AG04450 (cell line): ENCODE measurements at regions not wholly inside any gene's neighbourhood (a gene's known extent, or its start where the extent isn't known, plus 50 kb on each side); places are given as distances from the start of the nearest gene placed in this dataset.
"Not testable (repeated sequence)": the region's sequence is repeated elsewhere in the genome, so short reads cannot be mapped to it uniquely, and the experiment has no call there.

Source experiments
- CTCF ChIA-PET: fragments of 300-600, 350-600 bp; formaldehyde crosslinking; extraction: SDS; loops from one replicate; lab custom pipeline; 2022; ENCODE audit warnings: antibody characterized with exemption, inconsistent platforms; lab: Charles Lee
- POLR2A ChIA-PET: fragments of 350-600 bp; formaldehyde crosslinking; extraction: SDS; loops from one replicate; lab custom pipeline; 2021; ENCODE audit warnings: antibody characterized with exemption, inconsistent platforms; lab: Yijun Ruan, JAX
- DNase-seq: peaks from one replicate; pipeline ENCODE4 v3.0.0-alpha.2; 2011; ENCODE audit warnings: low read depth, low spot score
- H3K27ac ChIP-seq: one replicate; pipeline ENCODE4 v1.5.1; 2012; ENCODE audit warnings: low read depth, low read length, control low read depth
- H3K27me3 ChIP-seq: one replicate; pipeline ENCODE4 v1.6.0; 2012; ENCODE audit warnings: low read length; ENCODE audit not compliant: control insufficient read depth, insufficient read depth
- H3K4me3 ChIP-seq: 2 replicates; pipeline ENCODE4 v1.5.1; 2011; ENCODE audit warnings: mild to moderate bottlenecking, low read depth, low read length, control low read depth
- H3K9me3 ChIP-seq: 2 replicates; pipeline ENCODE4 v1.5.1; 2012; ENCODE audit warnings: low read length; ENCODE audit not compliant: control insufficient read depth, insufficient read depth
- TF ChIP-seq, protein P1 (sequence below): IDR thresholded peaks from 2 replicates; pipeline ENCODE4 v1.5.1; 2011; ENCODE audit warnings: low read depth, low read length, control low read depth, inconsistent platforms

DNA sequence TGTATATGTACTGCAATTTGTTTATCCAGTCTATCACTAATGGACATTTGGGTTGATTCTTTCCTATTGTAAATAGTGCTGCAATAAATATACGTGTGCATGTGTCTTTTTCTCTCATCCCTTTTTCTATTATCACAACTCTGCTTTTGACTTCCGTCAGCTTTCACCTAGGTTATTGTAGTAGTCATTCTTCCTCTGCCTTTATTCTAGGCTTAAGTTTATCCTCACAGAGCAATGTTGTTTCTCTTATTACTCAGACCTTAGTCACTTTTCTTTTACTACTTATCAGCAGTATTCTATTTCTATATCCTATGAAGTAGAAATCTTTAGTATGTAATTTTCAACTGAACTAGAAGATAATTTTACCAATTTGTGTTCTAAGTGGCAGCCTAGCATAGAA is 175.3 kb upstream of the SEMA3E start:
- ChIA-PET CTCF (no interaction called here), POLR2A (no interaction called here)
- DNase-seq = no peak

DNA sequence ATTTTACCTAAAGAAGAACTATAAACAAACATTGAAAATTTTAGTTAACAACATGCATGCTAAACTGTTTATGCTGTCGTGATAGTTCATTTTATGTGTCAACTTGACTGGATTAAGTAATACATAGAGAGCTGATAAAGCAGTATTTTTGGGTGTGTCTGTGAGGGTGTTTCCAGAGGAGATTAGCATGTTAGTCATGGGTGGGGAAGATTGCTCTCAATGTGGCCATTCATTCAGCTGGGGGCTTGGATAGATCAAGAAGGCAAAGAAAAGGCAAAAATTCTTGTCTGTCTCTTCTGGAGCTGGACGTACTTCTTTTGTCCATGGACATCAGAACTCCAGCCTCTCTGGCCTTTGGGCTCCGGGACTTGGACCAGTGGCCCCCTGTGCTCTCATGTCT is 172.9 kb upstream of the SEMA3E start:
- TF ChIP-seq, protein P1, sequence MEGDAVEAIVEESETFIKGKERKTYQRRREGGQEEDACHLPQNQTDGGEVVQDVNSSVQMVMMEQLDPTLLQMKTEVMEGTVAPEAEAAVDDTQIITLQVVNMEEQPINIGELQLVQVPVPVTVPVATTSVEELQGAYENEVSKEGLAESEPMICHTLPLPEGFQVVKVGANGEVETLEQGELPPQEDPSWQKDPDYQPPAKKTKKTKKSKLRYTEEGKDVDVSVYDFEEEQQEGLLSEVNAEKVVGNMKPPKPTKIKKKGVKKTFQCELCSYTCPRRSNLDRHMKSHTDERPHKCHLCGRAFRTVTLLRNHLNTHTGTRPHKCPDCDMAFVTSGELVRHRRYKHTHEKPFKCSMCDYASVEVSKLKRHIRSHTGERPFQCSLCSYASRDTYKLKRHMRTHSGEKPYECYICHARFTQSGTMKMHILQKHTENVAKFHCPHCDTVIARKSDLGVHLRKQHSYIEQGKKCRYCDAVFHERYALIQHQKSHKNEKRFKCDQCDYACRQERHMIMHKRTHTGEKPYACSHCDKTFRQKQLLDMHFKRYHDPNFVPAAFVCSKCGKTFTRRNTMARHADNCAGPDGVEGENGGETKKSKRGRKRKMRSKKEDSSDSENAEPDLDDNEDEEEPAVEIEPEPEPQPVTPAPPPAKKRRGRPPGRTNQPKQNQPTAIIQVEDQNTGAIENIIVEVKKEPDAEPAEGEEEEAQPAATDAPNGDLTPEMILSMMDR = no peak
- H3K4me3 ChIP-seq = no peak overlapping the region
- H3K27me3 ChIP-seq = no peaks in the 10 kb centered on the region
- H3K9me3 ChIP-seq = no peaks in the 10 kb centered on the region
- DNase-seq = no peak
- POLR2A ChIA-PET = no interaction called here
- CTCF ChIA-PET = interaction anchor here (0.6 kb wide), 1 partner anchor 35 kb away, joined by 7 read pairs; no protein-coding TSS in a partner anchor
- no peak overlapping the region for H3K27ac ChIP-seq

More for the DNA sequence above, 175.3 kb upstream of the SEMA3E start:
- Histone ChIP-seq H3K4me3 (no peak overlapping the region), H3K27ac (no peak overlapping the region), H3K27me3 (no peaks in the 10 kb centered on the region), H3K9me3 (no peaks in the 10 kb centered on the region)
- TF ChIP-seq, protein P1 = no peak

DNA sequence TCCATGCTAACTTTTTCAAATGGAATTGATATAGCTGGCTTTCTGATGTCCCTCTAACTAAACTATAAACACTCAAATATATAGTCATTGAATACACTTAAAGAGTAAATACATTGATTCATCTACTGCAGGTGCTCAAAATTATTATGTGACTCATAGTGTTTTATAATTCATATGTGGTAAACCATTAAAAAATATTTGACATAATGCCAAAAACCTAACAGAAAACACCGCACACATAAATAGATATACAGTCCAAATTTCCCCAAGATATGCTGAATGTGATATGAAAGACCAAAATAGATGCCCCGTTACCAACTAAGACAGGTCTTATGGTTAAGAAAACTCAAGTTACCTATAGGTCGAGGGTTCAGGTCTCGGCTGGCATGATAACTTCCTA is 171.7 kb upstream of the SEMA3E start:
- no peak for DNase-seq
- Histone ChIP-seq H3K4me3 (no peak overlapping the region), H3K9me3 (no peaks in the 10 kb centered on the region), H3K27ac (no peak overlapping the region), H3K27me3 (no peaks in the 10 kb centered on the region)
- CTCF ChIA-PET = interaction anchor here (0.6 to 1.0 kb wide), 2 partner anchors 9 to 33 kb away, joined by 3 to 5 read pairs; no protein-coding TSS in a partner anchor
- POLR2A ChIA-PET = no interaction called here
- TF ChIP-seq, protein P1 = no peak

DNA sequence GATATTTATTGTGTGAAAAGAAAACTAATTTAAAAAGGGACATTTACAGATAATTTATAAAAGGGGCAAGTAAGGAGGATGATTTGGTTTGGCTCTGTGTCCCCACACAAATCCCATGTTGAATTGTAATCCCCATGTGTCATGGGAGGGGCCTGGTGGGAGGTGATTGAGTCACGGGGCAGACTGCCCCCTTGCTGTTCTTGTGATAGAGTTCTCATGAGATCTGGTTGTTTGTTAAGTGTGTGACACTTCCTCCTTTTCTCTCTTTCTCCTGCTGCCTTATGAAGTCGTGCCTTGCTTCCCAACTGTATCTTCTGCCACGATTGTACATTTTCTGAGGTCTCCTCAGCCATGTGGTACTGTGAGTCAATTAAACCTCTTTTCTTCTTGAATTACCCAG is 171.0 kb upstream of the SEMA3E start:
- no peak for DNase-seq
- TF ChIP-seq, protein P1 = no peak
- no peak overlapping the region for H3K27ac ChIP-seq
- no peaks in the 10 kb centered on the region for H3K27me3 ChIP-seq
- CTCF ChIA-PET = no interaction called here
- no peaks in the 10 kb centered on the region for H3K9me3 ChIP-seq
- no peak overlapping the region for H3K4me3 ChIP-seq
- POLR2A ChIA-PET = no interaction called here

DNA sequence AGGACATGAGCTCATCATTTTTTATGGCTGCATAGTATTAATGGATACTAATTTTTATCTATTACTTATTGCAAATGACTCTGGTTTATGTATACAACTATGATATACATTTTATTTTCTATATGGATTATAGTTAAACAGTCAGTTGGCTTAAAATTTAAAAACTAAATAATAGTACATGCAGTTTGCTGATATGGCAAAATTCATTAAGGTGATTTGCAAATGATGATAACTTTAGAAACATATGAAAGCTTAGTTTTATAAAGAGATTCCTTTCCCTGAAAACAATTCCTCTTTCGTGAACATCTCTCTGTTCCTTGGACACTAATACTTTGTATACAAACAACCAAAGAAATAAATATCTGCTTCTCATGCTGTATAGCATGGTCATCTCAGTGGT is 165.5 kb upstream of the SEMA3E start:
- H3K9me3 ChIP-seq = no peaks in the 10 kb centered on the region
- DNase-seq = no peak
- TF ChIP-seq, protein P1 = no peak
- no peak overlapping the region for H3K27ac ChIP-seq
- POLR2A ChIA-PET = no interaction called here
- CTCF ChIA-PET = no interaction called here
- H3K4me3 ChIP-seq = no peak overlapping the region
- H3K27me3 ChIP-seq = no peaks in the 10 kb centered on the region

DNA sequence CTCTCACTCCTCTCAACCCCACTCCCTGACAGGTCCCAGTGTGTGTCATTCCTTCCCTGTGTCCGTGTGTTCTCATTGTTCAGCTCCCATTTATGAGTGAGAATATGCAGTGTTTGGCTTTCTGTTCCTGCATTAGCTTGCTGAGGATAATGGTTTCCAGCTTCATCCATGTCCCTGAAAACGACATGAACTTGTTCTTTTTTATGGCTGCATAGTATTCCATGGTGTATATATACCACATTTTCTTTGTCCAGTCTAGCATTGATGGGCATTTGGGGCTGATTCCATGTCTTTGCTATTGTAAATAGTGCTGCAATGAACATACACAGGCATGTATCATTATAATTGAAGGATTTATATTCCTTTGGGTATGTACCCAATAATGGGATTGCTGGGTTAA is 163.6 kb upstream of the SEMA3E start:
- POLR2A ChIA-PET, H3K27ac ChIP-seq, H3K4me3 ChIP-seq, DNase-seq, CTCF ChIA-PET, H3K9me3 ChIP-seq, H3K27me3 ChIP-seq: not testable (repeated sequence)
